Ovary (tissue), 7 donors: ENCODE measurements at regions not wholly inside any gene's neighbourhood (a gene's known extent, or its start where the extent isn't known, plus 50 kb on each side); places are given as distances from the start of the nearest gene placed in this dataset.

Source experiments
- DNase-seq, 5 donors: peaks; one replicate each; pipeline ENCODE4 v3.0.0-alpha.2; 2019 to 2020
- H3K27ac ChIP-seq, 2 donors: fragments of 200-600 bp; one replicate each; pipeline versions ENCODE4 v1.5.1 to v1.8.0; 2019 to 2022
- H3K27me3 ChIP-seq: fragments of 200-600 bp; one replicate; pipeline ENCODE4 v1.8.0; 2022
- H3K36me3 ChIP-seq: fragments of 200-600 bp; sonication (generic); one replicate; pipeline ENCODE4 v1.5.1; 2019
- H3K4me1 ChIP-seq: one replicate; pipeline ENCODE4 v1.8.1; 2013; ENCODE audit warnings: mild to moderate bottlenecking, moderate library complexity; ENCODE audit not compliant: insufficient read depth
- H3K4me3 ChIP-seq: fragments of 200-600 bp; sonication (generic); one replicate; pipeline ENCODE4 v1.5.1; 2017
- H3K9me3 ChIP-seq, 2 donors: fragments of 200-600 bp in 1 of 2; sonication (generic) in 1 of 2; one replicate each; pipeline versions ENCODE4 v1.5.1 to v1.8.1; 2013 to 2019; ENCODE audit warnings: mild to moderate bottlenecking in 1 of 2, moderate library complexity in 1 of 2
- EP300 ChIP-seq: sonication (generic); formaldehyde crosslinking; IDR thresholded peaks from one replicate; pipeline ENCODE4 v1.6.1; 2017; ENCODE audit warnings: antibody characterized with exemption
- POLR2A ChIP-seq: fragments of 450-650 bp; IDR thresholded peaks from one replicate; pipeline ENCODE4 v1.6.1; 2017; ENCODE audit warnings: antibody characterized with exemption, mild to moderate bottlenecking, moderate library complexity
- WGBS, 3 donors: extraction: QIAGEN DNeasy Blood & Tissue Kit in 1 of 3; methylation state at CpG; one replicate each; pipeline versions ENCODE4 v1.1.5 to v1.1.7; 2013 to 2017; 5-methylcytosine and 5-hydroxymethylcytosine counted together
- intact Hi-C, 4 donors: fragments of 100-400 bp; cut with DNase I; formaldehyde crosslinking; loops; one replicate each; pipeline versions ENCODE4 v1.11.0 to v1.15.1; 2022 to 2023
- TF ChIP-seq, protein P1 (sequence below), 3 donors: fragments of 450-650 bp in 2 of 3; fragments of 200-600 bp in 1 of 3; IDR thresholded peaks; one replicate each; pipeline versions ENCODE4 v1.5.1 to v1.8.0; 2016 to 2022; ENCODE audit warnings: antibody characterized with exemption in 3 of 3, mild to moderate bottlenecking in 1 of 3
- donor health status: DM: no; HTN: no; CAD: no; lungs with moderate emphysema.
- donor health status: DM: no; HTN: no; CAD: no.
- donor health status: Bipolar disorder and iron deficiency.
- donor health status: DM: no; HTN: no; CAD: no.
- donor health status: DM: yes; HTN: yes; CAD: no.

DNA sequence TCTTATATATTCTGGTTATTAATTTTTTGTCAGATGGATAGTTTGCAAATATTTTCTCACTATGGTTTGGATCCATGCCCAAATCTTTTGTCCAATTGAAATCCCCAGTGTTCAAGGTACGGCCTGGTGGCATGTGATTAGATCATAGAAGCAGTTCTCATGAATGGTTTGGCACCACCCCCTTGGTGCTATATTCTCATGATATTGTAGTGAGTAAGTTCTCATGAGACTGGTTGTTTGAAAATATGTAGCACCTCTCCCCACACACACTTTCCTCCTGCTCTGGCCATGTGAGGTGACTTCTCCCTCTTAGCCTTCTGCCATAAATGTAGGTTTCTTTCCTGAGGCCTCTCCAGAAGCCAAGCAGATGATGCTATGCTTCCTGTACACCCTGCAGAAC lies 107.7 kb upstream of the KYNU start:
- Histone ChIP-seq H3K27ac (no peak overlapping the region), H3K36me3 (no peaks in the 10 kb centered on the region), H3K4me3 (no peak overlapping the region), H3K27me3 (no peaks in the 10 kb centered on the region), H3K9me3 (peaks cover 0 to 3% of the 10 kb centered on the region in 2 donors), H3K4me1 (no peaks in the 10 kb centered on the region)
- TF ChIP-seq POLR2A, result no peak
- WGBS, 3 donors, result 86 to 95% (median 93%) methylated on average over 1 of the region's 1 CpG
- no peak for DNase-seq
- intact Hi-C loops, result no loop called here

DNA sequence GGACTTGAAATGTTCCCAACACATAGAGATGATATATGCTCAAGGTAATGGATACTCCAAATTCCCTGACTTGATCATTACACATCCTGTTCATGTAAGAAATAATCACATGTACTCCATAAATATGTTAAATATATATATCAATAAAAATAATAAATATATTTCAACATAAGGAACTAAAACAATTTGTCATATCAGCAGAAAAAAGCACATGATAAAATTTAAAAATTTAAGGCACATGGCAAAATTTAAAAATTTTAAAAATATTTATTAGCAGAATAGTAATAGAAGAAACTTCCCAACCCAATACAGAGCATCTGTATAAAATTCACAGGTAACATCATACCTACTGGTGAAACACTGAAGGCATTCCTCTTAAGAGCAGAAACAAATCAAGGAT lies 109.6 kb upstream of the KYNU start:
- no peak overlapping the region for H3K4me3 ChIP-seq
- intact Hi-C loops, result no loop called here
- no peaks in the 10 kb centered on the region for H3K4me1 ChIP-seq
- no peaks in the 10 kb centered on the region for H3K36me3 ChIP-seq
- no peaks in the 10 kb centered on the region for H3K27me3 ChIP-seq
- H3K27ac ChIP-seq, result no peak overlapping the region
- TF ChIP-seq POLR2A (no peak), EP300 (no peak)
- TF ChIP-seq, protein P1, sequence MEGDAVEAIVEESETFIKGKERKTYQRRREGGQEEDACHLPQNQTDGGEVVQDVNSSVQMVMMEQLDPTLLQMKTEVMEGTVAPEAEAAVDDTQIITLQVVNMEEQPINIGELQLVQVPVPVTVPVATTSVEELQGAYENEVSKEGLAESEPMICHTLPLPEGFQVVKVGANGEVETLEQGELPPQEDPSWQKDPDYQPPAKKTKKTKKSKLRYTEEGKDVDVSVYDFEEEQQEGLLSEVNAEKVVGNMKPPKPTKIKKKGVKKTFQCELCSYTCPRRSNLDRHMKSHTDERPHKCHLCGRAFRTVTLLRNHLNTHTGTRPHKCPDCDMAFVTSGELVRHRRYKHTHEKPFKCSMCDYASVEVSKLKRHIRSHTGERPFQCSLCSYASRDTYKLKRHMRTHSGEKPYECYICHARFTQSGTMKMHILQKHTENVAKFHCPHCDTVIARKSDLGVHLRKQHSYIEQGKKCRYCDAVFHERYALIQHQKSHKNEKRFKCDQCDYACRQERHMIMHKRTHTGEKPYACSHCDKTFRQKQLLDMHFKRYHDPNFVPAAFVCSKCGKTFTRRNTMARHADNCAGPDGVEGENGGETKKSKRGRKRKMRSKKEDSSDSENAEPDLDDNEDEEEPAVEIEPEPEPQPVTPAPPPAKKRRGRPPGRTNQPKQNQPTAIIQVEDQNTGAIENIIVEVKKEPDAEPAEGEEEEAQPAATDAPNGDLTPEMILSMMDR (IDR thresholded peaks at IDR 0.05), result no peak
- H3K9me3 ChIP-seq, result peaks cover 0 to 3% of the 10 kb centered on the region in 2 donors
- DNase-seq, result no peak

DNA sequence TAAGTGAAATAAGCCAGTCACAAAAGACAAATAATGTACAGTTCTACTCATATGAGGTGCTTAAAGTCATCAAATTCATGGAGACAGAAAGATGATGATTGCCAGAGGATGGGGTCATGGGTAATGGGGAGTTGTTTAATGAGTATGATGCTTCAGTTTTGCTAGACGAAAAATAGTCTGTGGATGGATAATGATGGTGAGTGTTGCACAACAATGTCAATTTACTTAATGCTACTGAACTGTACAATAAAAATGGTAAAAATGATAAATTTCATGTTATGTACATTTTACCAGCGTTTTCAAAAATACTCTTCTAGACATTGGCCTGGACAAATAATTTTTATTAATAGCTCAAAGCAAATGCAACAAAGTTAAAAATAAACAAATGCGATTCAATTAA lies 118.5 kb upstream of the KYNU start:
- no peaks in the 10 kb centered on the region for H3K9me3 ChIP-seq
- no peak overlapping the region for H3K27ac ChIP-seq
- no peak for TF ChIP-seq POLR2A
- TF ChIP-seq, protein P1 (IDR thresholded peaks at IDR 0.05), result no peak
- no peak for TF ChIP-seq EP300
- no peaks in the 10 kb centered on the region for H3K36me3 ChIP-seq
- no peak overlapping the region for H3K4me3 ChIP-seq
- H3K27me3 ChIP-seq, result no peaks in the 10 kb centered on the region
- intact Hi-C loops, result no loop called here
- no peak for DNase-seq
- 53 to 67% (median 58%) methylated on average over 3 of the region's 3 CpGs for WGBS, 3 donors
- no peaks in the 10 kb centered on the region for H3K4me1 ChIP-seq

DNA sequence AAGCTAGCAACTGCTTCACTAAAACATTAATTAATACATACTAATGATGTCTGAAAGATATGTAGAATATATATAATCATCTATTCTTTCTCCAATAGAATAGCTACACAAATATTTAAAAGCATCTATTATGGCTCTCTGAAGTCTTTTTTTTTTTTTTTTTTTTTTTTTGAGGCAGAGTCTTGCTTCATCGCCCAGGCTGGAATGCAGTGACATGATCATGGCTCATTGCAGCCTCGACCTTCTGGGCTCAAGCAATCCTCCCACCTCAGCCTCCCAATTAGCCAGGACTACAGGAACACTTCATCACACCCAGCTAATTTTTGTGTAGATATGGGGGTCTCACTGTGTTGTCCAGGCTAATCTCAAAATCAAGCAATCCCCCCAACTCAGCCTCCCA lies 120.4 kb upstream of the KYNU start:
- no peaks in the 10 kb centered on the region for H3K9me3 ChIP-seq
- DNase-seq, result no peak
- no peak for TF ChIP-seq EP300
- no peak for TF ChIP-seq POLR2A
- TF ChIP-seq, protein P1 (IDR thresholded peaks at IDR 0.05), result no peak
- no peak overlapping the region for H3K27ac ChIP-seq
- H3K4me3 ChIP-seq, result no peak overlapping the region
- H3K4me1 ChIP-seq, result no peaks in the 10 kb centered on the region
- WGBS, 3 donors, result 61 to 72% (median 66%) methylated on average over 2 of the region's 2 CpGs
- no peaks in the 10 kb centered on the region for H3K36me3 ChIP-seq
- intact Hi-C loops, result no loop called here
- no peaks in the 10 kb centered on the region for H3K27me3 ChIP-seq

DNA sequence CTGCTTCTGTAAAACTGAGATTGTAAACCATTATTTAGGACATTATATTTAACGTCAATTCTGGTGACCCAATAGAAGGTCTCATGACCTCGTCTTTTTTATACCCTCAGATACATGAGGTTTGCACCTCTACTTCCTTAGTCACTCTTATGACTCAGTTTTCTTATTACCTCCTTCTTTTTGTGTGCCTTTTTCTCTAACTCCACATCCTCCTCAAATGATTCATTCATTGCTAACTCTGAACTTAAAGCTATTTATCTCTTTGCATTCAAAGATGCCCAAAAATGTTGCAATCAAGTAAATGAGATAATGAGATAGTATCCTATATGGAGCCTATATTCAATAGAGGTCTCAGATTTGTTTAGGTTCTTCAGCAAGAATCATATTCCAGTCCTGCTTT lies 121.0 kb upstream of the KYNU start:
- H3K27me3 ChIP-seq, result no peaks in the 10 kb centered on the region
- no peaks in the 10 kb centered on the region for H3K4me1 ChIP-seq
- TF ChIP-seq, protein P1 (IDR thresholded peaks at IDR 0.05), result no peak
- TF ChIP-seq POLR2A, result no peak
- TF ChIP-seq EP300, result no peak
- no peaks in the 10 kb centered on the region for H3K36me3 ChIP-seq
- no peaks in the 10 kb centered on the region for H3K9me3 ChIP-seq
- intact Hi-C loops, result no loop called here
- H3K27ac ChIP-seq, result no peak overlapping the region
- WGBS, 3 donors, result 78 to 87% (median 84%) methylated on average over 2 of the region's 2 CpGs
- H3K4me3 ChIP-seq, result no peak overlapping the region
- DNase-seq, result no peak
